ENCODE measurements at regions not wholly inside any gene's neighbourhood (a gene's known extent, or its start where the extent isn't known, plus 50 kb on each side); places are given as distances from the start of the nearest gene placed in this dataset.

DNA sequence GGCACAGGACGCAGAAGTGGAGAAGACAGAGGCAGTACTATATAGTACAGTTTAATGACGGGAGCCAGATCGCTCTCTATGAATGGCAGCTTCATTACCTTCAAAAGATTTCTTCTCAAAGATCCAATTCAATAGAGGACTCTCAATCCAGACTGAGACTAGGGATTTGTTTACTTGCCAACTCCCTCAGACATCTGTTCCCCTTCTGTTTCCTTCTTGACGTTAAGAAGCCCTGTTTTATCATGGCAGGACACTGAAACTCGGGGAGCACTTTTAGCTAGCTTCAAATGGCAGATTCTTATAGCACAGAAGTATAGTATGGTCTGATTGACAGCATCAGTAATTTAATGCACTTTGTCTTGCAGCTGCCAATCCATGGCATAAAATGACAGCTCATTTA lies 747.3 kb upstream of the C9orf72 start:
- TF ChIP-seq, protein P1, sequence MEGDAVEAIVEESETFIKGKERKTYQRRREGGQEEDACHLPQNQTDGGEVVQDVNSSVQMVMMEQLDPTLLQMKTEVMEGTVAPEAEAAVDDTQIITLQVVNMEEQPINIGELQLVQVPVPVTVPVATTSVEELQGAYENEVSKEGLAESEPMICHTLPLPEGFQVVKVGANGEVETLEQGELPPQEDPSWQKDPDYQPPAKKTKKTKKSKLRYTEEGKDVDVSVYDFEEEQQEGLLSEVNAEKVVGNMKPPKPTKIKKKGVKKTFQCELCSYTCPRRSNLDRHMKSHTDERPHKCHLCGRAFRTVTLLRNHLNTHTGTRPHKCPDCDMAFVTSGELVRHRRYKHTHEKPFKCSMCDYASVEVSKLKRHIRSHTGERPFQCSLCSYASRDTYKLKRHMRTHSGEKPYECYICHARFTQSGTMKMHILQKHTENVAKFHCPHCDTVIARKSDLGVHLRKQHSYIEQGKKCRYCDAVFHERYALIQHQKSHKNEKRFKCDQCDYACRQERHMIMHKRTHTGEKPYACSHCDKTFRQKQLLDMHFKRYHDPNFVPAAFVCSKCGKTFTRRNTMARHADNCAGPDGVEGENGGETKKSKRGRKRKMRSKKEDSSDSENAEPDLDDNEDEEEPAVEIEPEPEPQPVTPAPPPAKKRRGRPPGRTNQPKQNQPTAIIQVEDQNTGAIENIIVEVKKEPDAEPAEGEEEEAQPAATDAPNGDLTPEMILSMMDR (IDR thresholded peaks at IDR 0.05; ENCODE audit: low read length), result no peak
- no peak for TF ChIP-seq EZH2 (IDR thresholded peaks at IDR 0.05; ENCODE audit: borderline replicate concordance, low read length)
